ENCODE measurements at regions not wholly inside any gene's neighbourhood (a gene's known extent, or its start where the extent isn't known, plus 50 kb on each side); places are given as distances from the start of the nearest gene placed in this dataset.

DNA sequence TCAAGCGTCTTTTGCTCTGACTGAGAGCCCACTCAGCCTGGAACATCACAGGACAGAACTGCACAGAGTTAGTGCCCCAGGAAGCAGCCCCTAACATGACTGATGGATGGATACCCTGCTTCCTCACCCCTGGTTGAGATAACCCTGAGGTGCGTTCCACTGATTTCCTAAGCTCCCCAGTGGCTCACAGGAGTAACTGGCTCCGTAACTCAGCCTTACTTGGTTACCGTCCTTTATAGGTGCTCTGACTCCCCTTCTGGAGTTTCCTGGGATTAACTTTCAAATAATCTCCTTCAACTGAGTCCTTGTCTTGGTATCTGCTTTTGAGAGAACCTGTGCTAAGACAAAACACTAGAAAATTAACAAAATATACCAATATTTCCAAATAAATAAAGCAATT is 449.5 kb downstream of the AGTPBP1 start:
- Mint-ChIP-seq H3K4me1 (ENCODE audit: unreplicated experiment) (no peaks in the 10 kb centered on the region), H3K27me3 (ENCODE audit: unreplicated experiment) (peaks cover 10% of the 10 kb centered on the region), H3K36me3 (ENCODE audit: unreplicated experiment) (no peaks in the 10 kb centered on the region), H3K4me3 (ENCODE audit: unreplicated experiment) (no peak overlapping the region), H3K27ac (ENCODE audit: unreplicated experiment) (no peak overlapping the region), H3K9me3 (ENCODE audit: unreplicated experiment) (no peaks in the 10 kb centered on the region)
- TF ChIP-seq, protein P1, sequence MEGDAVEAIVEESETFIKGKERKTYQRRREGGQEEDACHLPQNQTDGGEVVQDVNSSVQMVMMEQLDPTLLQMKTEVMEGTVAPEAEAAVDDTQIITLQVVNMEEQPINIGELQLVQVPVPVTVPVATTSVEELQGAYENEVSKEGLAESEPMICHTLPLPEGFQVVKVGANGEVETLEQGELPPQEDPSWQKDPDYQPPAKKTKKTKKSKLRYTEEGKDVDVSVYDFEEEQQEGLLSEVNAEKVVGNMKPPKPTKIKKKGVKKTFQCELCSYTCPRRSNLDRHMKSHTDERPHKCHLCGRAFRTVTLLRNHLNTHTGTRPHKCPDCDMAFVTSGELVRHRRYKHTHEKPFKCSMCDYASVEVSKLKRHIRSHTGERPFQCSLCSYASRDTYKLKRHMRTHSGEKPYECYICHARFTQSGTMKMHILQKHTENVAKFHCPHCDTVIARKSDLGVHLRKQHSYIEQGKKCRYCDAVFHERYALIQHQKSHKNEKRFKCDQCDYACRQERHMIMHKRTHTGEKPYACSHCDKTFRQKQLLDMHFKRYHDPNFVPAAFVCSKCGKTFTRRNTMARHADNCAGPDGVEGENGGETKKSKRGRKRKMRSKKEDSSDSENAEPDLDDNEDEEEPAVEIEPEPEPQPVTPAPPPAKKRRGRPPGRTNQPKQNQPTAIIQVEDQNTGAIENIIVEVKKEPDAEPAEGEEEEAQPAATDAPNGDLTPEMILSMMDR (IDR thresholded peaks at IDR 0.05), result no peak
- no peak for DNase-seq (ENCODE audit: extremely low spot score, unreplicated experiment)

- no peak overlapping the region for H3K27ac Mint-ChIP-seq (ENCODE audit: unreplicated experiment)
- no peak for DNase-seq (ENCODE audit: extremely low spot score, unreplicated experiment)
- H3K36me3 Mint-ChIP-seq (ENCODE audit: unreplicated experiment), result no peaks in the 10 kb centered on the region
- no peak overlapping the region for H3K4me3 Mint-ChIP-seq (ENCODE audit: unreplicated experiment)
- no peaks in the 10 kb centered on the region for H3K9me3 Mint-ChIP-seq (ENCODE audit: unreplicated experiment)
- H3K27me3 Mint-ChIP-seq (ENCODE audit: unreplicated experiment), result peaks cover 7% of the 10 kb centered on the region
- H3K4me1 Mint-ChIP-seq (ENCODE audit: unreplicated experiment), result no peaks in the 10 kb centered on the region
- TF ChIP-seq, protein P1 (IDR thresholded peaks at IDR 0.05), result no peak
Observed at GRCh38 chr9:85291266-85291665, 450.5 kb downstream of the AGTPBP1 start.

GRCh38 chr9:85290019-85290418 is 451.7 kb downstream of the AGTPBP1 start:
- Mint-ChIP-seq H3K4me1 (ENCODE audit: unreplicated experiment) (no peaks in the 10 kb centered on the region), H3K36me3 (ENCODE audit: unreplicated experiment) (no peaks in the 10 kb centered on the region), H3K4me3 (ENCODE audit: unreplicated experiment) (no peak overlapping the region), H3K27me3 (ENCODE audit: unreplicated experiment) (peaks cover 10% of the 10 kb centered on the region), H3K27ac (ENCODE audit: unreplicated experiment) (no peak overlapping the region), H3K9me3 (ENCODE audit: unreplicated experiment) (no peaks in the 10 kb centered on the region)
- DNase-seq (ENCODE audit: extremely low spot score, unreplicated experiment), result no peak
- TF ChIP-seq, protein P1 (IDR thresholded peaks at IDR 0.05), result no peak

DNA sequence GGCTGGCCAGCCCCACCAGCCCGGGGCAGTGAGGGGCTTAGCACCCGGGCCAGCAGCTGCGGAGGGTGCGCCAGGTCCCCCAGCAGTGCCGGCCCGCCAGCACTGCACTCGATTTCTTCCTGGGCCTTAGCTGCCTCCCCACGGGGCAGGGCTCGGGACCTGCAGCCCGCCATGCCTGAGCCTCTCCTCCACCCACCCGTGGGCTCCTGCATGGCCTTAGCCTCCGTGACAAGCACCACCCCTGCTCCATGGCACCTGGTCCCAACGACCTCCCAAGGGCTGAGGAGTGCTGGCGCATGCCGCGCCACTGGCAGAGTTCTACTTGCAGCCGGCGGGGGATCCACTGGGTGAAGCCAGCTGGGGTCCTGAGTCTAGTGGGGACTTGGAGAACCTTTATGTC is 452.6 kb downstream of the AGTPBP1 start:
- Mint-ChIP-seq H3K27ac (ENCODE audit: unreplicated experiment) (no peak overlapping the region), H3K4me1 (ENCODE audit: unreplicated experiment) (no peaks in the 10 kb centered on the region), H3K36me3 (ENCODE audit: unreplicated experiment) (no peaks in the 10 kb centered on the region), H3K9me3 (ENCODE audit: unreplicated experiment) (no peaks in the 10 kb centered on the region), H3K4me3 (ENCODE audit: unreplicated experiment) (no peak overlapping the region), H3K27me3 (ENCODE audit: unreplicated experiment) (peaks cover 16% of the 10 kb centered on the region)
- DNase-seq (ENCODE audit: extremely low spot score, unreplicated experiment), result no peak
- TF ChIP-seq, protein P1 (IDR thresholded peaks at IDR 0.05), result no peak

DNA sequence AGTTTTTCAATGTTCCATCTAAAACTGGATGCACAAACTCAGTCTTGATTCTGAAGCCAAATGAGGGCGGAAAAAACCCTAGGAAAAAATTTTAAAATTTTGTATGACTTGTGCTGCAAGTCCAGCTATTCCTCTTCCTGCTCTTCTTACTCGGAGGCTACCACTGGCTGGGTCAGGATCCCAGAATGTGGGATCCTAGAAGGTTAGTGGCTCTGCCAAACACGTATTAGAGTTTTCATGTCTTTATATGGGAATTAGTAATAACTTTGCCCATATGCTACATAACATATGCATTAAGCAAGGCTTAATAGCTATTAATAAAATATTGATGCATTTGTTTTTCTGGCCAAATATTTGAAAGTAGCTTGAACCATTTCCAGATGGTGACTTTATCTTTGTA is 458.3 kb downstream of the AGTPBP1 start:
- no peak overlapping the region for H3K27ac Mint-ChIP-seq (ENCODE audit: unreplicated experiment)
- H3K27me3 Mint-ChIP-seq (ENCODE audit: unreplicated experiment), result peaks cover 43% of the 10 kb centered on the region
- no peak for DNase-seq (ENCODE audit: extremely low spot score, unreplicated experiment)
- no peaks in the 10 kb centered on the region for H3K4me1 Mint-ChIP-seq (ENCODE audit: unreplicated experiment)
- H3K4me3 Mint-ChIP-seq (ENCODE audit: unreplicated experiment), result no peak overlapping the region
- TF ChIP-seq, protein P1 (IDR thresholded peaks at IDR 0.05), result no peak
- H3K9me3 Mint-ChIP-seq (ENCODE audit: unreplicated experiment), result no peaks in the 10 kb centered on the region
- no peaks in the 10 kb centered on the region for H3K36me3 Mint-ChIP-seq (ENCODE audit: unreplicated experiment)

Data from osteocyte (in vitro differentiated cells).